Brain pericyte (primary cell): ENCODE measurements at regions not wholly inside any gene's neighbourhood (a gene's known extent, or its start where the extent isn't known, plus 50 kb on each side); places are given as distances from the start of the nearest gene placed in this dataset.

ENCODE experiments used
- DNase-seq: peaks from one replicate; pipeline ENCODE4 v3.0.0-alpha.2; 2012; ENCODE audit warnings: low read depth, low spot score

GRCh38 chr12:27907766-27908165, 64.8 kb downstream of the PTHLH start:
- no peak for DNase-seq

GRCh38 chr12:27906658-27907473, 65.7 kb downstream of the PTHLH start:
- DNase-seq, result no peak

GRCh38 chr12:27906127-27906500, 66.4 kb downstream of the PTHLH start:
- DNase-seq, result no peak

GRCh38 chr12:27905285-27906126, 67.0 kb downstream of the PTHLH start:
- DNase-seq, result no peak

- no peak for DNase-seq
These were observed 69.9 kb downstream of the PTHLH start for GRCh38 chr12:27902651-27903050.

DNA sequence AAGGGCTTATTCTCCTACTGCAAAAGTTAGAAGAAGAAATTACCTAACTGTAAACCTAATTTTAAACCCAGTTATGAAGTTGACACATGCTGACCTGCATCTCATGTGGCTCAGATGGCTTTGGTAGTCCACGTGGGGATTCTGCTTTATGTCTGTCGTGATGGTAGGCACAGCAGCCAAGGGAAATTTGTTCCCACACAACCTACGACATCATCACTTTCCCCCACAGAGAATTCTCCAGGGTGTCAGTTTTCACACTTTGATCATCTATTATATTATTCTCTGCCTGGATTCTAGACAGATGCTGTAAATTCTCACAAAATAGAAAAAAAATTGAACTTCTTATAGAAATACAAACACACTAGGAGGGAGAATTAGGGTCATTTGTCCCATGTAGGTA, 70.6 kb downstream of the PTHLH start:
- peak; percentile 4 for DNase-seq

DNA sequence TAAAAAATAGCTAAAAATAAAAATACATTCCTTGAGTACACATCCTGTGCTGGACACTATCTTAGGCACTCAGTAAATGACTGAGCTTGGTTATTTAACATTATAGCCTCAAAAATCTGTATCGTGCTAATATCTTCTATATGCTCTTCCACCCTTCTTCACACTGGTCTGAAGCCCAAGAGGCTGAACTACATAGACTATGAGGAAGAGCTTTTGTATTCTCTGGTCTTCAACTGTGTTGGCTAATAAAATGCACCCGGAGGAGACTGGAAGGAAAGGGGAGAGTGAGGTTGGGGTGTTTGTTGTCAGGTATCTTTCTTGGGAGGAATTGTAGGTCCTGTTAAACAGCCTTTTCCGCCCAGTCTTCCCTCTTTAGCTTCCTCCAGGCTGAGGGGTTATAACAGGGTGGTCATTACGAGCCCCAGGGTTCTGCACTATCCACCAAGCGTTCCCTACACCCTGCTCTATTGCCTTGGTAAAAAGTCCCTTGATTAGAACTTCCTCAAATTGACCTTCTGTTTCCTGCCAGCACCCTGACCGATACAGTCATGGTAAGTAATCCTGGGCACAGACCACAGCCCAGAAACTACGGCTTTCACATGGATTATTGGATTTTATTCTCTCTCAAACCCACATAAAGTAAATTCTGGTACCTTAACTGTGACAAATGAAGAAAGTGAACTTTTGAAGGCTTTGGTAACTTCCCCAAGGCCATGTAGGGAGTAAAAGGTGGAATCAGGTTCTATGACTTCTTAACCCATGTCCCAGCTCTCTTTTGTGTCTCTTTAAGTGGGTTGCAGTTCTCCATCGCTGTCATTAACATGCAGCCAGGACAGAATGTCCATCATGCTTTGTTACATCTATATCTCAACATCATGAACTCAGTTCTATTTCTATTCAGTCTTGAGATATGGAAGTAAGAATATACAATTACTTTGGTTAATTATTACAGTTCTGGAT, 71.3 kb downstream of the PTHLH start:
- no peak for DNase-seq

DNA sequence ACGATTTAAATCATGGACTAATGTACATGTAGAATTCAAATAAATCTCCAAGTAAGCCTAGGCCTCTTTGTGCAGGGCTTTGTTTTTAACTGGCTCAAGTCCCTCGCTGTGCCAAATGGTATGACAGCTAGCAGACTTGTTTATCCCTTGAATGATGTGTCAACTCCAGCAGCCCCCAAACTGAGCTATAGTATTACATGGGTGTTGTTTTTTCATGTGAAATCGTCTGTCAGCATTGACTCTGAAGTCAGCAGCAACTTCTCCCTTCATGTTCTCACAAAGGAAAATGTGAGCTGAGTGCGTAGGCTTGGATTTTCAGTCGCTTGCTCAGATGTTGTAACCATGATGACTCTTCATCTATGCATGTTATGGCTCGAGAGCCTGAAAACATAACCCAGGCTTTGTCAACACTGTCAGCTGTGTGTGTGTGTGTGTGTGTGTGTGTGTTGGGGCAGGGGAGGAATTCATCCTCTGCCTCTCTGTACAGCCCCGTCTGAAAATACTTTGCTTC, 73.3 kb downstream of the PTHLH start:
- DNase-seq, result peak; percentile 82

DNA sequence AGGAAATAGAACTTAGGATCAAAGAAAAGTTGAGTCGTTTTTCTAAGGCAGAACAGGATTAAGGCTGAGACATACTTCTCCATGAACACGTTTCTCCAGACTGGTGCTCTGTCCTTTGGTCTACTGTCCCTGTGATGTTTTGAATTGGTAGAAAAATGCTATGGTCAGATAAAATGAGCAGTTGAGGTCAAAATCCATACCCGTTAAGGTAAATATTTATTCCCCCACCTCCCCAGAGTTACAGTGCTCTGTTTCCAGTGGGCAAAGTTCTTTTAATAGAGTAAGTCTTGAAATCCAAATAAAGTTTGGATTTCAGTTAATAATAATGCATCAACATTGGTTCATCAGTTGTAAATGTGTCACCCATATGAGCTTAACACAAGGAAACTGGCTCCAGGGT, 74.5 kb downstream of the PTHLH start:
- no peak for DNase-seq

GRCh38 chr12:27896419-27896990, 76.0 kb downstream of the PTHLH start:
- DNase-seq, result no peak

DNA sequence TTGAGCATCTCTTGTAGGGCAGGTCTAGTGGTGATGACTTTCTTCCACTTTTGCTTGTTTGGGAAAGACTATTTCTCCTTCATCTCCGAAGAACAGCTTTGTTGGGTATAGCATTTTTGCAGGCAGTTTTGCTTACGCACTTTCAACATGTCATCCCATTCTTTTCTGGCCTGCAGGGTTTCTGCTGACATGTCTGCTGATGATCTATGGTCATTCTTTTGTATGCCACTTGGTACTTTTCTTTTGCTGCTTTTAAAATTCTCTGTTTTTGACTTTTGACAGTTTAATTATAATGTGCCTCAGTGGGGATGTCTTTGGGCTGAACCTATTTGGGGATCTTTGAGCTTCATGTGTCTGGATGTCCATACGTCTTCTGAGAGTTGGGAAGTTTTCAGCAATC, 78.2 kb downstream of the PTHLH start:
- no peak for DNase-seq

DNA sequence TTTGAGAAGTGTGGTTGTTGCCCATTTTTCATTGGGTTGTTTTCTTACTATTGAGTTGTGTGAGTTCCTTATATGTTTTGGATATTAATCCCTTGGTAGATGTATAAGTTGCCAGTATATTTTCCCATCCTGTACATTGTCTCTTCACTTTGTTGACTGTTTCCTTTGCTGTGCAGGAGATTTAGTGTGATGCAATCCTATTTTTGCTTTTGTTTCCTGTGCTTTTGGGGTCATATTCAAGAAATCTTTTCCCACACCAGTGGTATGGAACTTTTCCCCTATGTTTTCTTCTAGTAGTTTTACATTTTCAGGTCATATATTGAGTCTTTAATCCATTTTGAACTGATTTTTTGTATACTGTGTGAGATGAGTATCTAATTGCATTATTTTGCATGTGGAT, 92.8 kb downstream of the PTHLH start:
- no peak for DNase-seq

- no peak for DNase-seq
These were observed 95.6 kb upstream of the MANSC4 start for GRCh38 chr12:27875677-27876076.

DNA sequence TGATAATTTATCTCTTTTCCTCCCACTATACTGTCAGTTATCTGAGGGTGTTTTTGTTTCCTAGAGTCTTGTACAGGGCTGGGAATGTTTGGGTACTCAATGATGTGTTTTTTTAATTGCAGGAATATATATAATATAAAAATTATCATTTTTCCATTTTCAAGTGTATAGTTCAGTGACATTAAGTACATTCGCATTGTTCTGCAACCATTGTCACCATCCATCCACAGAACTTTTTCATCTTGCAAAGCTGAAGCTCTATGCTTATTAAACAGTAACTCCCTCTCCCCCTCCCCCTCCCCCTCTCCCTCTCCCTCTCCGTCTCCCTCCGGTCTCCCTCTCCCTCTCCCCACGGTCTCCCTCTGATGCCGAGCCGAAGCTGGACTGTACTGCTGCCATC, 93.0 kb upstream of the MANSC4 start:
- DNase-seq, result no peak

DNA sequence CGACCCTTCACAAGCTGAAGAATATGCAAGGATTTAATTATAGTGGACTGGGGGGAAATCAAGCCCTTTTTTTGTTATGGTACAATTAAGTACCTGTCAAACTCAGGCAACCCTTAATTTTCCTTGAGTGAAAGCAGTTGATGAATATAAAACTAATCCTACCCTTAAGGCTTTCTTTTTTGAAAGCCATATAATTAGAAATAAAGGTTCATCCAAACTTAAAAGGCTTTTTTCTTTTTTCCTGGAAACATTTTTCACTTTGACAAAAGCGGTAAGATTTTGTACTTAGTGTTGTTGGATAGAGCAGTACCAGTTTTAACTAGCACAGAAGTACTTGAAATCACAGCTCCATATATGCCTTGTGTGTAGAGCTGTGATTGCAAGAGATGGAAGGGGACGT, 91.9 kb upstream of the MANSC4 start:
- no peak for DNase-seq

DNA sequence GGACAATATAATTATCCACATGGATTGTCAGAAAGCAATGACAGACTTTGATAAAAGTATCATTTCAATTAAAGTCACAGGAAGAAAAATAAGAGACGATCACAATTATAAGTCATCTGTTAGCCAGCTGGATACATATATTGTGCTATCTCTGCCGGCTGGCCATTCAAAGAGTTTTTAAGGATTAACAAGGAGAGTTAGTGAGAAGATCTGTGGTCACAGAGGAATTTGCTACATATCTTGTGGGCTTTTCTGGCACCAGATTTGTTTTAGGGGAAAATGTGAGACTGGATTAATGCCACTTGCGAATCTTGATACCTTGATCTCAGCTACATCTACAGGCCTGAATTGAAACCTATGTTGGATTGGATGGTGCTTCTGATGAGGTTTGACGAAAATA, 90.9 kb upstream of the MANSC4 start:
- no peak for DNase-seq

GRCh38 chr12:27869567-27869966, 89.5 kb upstream of the MANSC4 start:
- no peak for DNase-seq

- no peak for DNase-seq
These were observed 88.1 kb upstream of the MANSC4 start for GRCh38 chr12:27868139-27868538.

DNA sequence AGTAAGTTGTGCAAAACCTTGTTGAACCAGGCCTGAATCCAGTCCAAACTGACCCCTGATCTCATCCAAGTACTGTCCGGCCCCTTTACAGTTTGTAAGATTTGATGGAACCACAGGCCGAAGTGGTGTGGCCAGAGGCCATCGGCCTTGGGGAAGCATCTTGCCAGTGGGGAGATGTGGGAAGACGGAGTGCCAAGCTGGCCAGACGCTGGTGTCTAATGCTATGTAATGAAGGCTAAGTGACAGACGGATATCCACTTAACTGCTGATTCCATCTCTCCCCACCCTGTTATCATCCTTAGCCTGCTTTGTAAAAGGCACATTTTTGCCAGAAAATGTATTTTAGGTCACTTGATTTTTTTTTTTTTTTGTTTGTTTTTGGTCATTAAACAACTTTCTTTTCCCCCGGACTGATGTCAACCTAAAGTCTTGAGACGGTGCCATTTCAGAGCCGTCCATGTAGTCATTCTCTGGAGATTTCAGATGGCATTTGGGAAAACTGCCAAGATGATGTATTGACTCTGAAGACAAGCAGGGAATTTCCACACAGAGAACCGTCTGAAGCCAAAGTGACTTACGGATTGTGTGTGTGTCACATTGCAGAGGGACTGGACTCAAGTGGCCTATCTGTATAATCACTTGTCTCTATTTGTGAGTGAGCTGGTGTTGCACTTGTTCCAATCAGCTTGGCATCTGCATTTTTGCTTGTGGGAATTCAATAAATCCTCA, 86.5 kb upstream of the MANSC4 start:
- DNase-seq, result no peak

DNA sequence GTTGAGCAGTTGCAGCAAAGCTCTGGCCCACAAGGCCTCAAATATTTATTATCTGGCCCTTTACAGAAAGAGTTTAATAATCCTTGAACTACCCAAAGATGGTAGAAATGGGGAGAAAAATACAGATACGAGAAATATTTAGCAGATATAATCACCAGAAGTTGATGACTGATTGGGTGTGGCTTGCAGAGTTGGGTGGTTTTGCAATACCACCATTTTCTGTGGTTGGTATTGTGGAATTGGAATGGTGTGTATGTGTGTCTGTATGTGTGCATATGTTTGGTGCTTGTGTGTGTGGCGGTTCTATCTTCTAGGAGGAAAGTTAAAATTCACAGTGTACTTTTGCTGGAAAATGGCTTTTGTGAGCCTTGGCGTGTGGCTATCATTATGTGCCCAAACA, 85.4 kb upstream of the MANSC4 start:
- no peak for DNase-seq

DNA sequence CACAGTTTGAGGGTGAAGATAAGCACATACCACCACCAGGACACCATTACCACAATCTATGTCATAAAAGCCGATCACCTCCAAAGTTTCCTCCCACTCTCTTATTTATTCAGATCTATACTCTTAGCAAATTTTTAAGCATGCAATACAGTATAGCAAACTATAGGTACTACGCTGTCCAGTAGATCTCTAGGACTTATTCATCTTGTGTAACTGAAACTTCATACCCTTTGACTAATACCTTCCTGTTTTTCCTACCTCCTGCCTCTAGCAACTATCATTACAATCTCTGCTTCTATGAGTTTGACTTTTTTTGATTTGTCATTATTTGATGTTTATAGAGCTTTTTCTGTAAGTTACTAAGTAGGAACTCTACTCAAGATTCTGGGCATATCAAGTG, 84.5 kb upstream of the MANSC4 start:
- DNase-seq, result no peak
